SW480 (cell line): ENCODE measurements at regions not wholly inside any gene's neighbourhood (a gene's known extent, or its start where the extent isn't known, plus 50 kb on each side); places are given as distances from the start of the nearest gene placed in this dataset.

Experiments
- DNase-seq: peaks from one replicate; pipeline ENCODE4 v3.0.0-alpha.2; 2016; ENCODE audit warnings: low spot score

- no peak for DNase-seq
Measured at GRCh38 chr4:52288212-52288855, 237.2 kb downstream of the SPATA18 start.

GRCh38 chr4:52290466-52290865 is 239.4 kb downstream of the SPATA18 start:
- no peak for DNase-seq

- no peak for DNase-seq
Measured at GRCh38 chr4:52292245-52292644, 241.1 kb downstream of the SPATA18 start.

- DNase-seq: no peak
Measured at GRCh38 chr4:52296341-52296740, 245.2 kb downstream of the SPATA18 start.

GRCh38 chr4:52298444-52298843 is 247.3 kb downstream of the SPATA18 start:
- DNase-seq: no peak

- no peak for DNase-seq
Measured at GRCh38 chr4:52299120-52299519, 248.0 kb downstream of the SPATA18 start.

GRCh38 chr4:52311464-52312125 is 260.5 kb downstream of the SPATA18 start:
- DNase-seq: no peak

GRCh38 chr4:52312722-52313121 is 261.6 kb downstream of the SPATA18 start:
- DNase-seq: peak; percentile 1

GRCh38 chr4:52317361-52317879 is 266.3 kb downstream of the SPATA18 start:
- DNase-seq: no peak

- no peak for DNase-seq
Measured at GRCh38 chr4:52317981-52318380, 266.9 kb downstream of the SPATA18 start.

- DNase-seq: no peak
Measured at GRCh38 chr4:52329894-52330293, 278.8 kb downstream of the SPATA18 start.

GRCh38 chr4:52343595-52343994 is 292.5 kb downstream of the SPATA18 start:
- DNase-seq: no peak

GRCh38 chr4:52350926-52351325 is 299.8 kb downstream of the SPATA18 start:
- DNase-seq: no peak

GRCh38 chr4:52358366-52358765 is 300.7 kb downstream of the USP46 start:
- DNase-seq: no peak

- DNase-seq: no peak
Measured at GRCh38 chr4:52358883-52359321, 300.2 kb downstream of the USP46 start.

GRCh38 chr4:52366191-52366590 is 292.9 kb downstream of the USP46 start:
- no peak for DNase-seq

GRCh38 chr4:52366621-52367020 is 292.5 kb downstream of the USP46 start:
- no peak for DNase-seq

- DNase-seq: no peak
Measured at GRCh38 chr4:52367282-52367830, 291.7 kb downstream of the USP46 start.

- no peak for DNase-seq
Measured at GRCh38 chr4:52368895-52369294, 290.2 kb downstream of the USP46 start.

GRCh38 chr4:52369649-52370048 is 289.5 kb downstream of the USP46 start:
- peak; percentile 29 for DNase-seq

- no peak for DNase-seq
Measured at GRCh38 chr4:52370576-52370975, 288.5 kb downstream of the USP46 start.

- DNase-seq: no peak
Measured at GRCh38 chr4:52371841-52372240, 287.3 kb downstream of the USP46 start.

GRCh38 chr4:52372269-52372668 is 286.8 kb downstream of the USP46 start:
- no peak for DNase-seq
